BJ (cell line): ENCODE measurements at regions not wholly inside any gene's neighbourhood (a gene's known extent, or its start where the extent isn't known, plus 50 kb on each side); places are given as distances from the start of the nearest gene placed in this dataset.
"Not testable (repeated sequence)": the region's sequence is repeated elsewhere in the genome, so short reads cannot be mapped to it uniquely, and the experiment has no call there.

Source experiments
- CTCF ChIA-PET: fragments of 350-600 bp; formaldehyde crosslinking; extraction: SDS; loops from one replicate; lab custom pipeline; 2021; ENCODE audit warnings: antibody characterized with exemption, inconsistent platforms; lab: Yijun Ruan, JAX
- POLR2A ChIA-PET: fragments of 300-600 bp; sonication (Branson Sonifier 250); formaldehyde crosslinking; extraction: SDS; loops from one replicate; lab custom pipeline; 2021; ENCODE audit warnings: antibody characterized with exemption; lab: Charles Lee
- DNase-seq: peaks from one replicate; pipeline ENCODE4 v3.0.0-alpha.2; 2011; ENCODE audit warnings: low read depth
- H3K27me3 ChIP-seq: 2 replicates; pipeline ENCODE4 v1.6.0; 2011; ENCODE audit warnings: low read length; ENCODE audit not compliant: control insufficient read depth, insufficient read depth
- H3K36me3 ChIP-seq: 2 replicates; pipeline ENCODE4 v1.5.1; 2011; ENCODE audit warnings: low read length; ENCODE audit not compliant: control insufficient read depth, insufficient read depth
- H3K4me3 ChIP-seq: 2 replicates; pipeline ENCODE4 v1.5.1; 2011; ENCODE audit warnings: low read depth, mild to moderate bottlenecking, control low read depth, low read length
- CTCF ChIP-seq: IDR thresholded peaks from 2 replicates; pipeline ENCODE4 v1.5.1; 2011; ENCODE audit warnings: low read depth, mild to moderate bottlenecking, control low read depth, inconsistent platforms, low read length, moderate library complexity; ENCODE audit not compliant: insufficient read depth

- ChIA-PET POLR2A (no interaction called here), CTCF (interaction anchor here (0.6 to 1.5 kb wide), 2 partner anchors 36 to 74 kb away, joined by 3 to 4 read pairs; no protein-coding TSS in a partner anchor)
- Histone ChIP-seq H3K36me3 (no peaks in the 10 kb centered on the region), H3K27me3 (no peaks in the 10 kb centered on the region), H3K4me3 (no peak overlapping the region)
- DNase-seq = no peak
- no peak for TF ChIP-seq CTCF
These were observed 58.0 kb upstream of the OLIG3 start for GRCh38 chr6:137552146-137552545.

- ChIA-PET POLR2A (no interaction called here), CTCF (interaction anchor here (0.6 to 0.7 kb wide), 2 partner anchors 36 to 94 kb away, joined by 4 to 5 read pairs; no protein-coding TSS in a partner anchor)
- Histone ChIP-seq H3K4me3 (no peak overlapping the region), H3K36me3 (no peaks in the 10 kb centered on the region), H3K27me3 (no peaks in the 10 kb centered on the region)
- no peak for TF ChIP-seq CTCF
- DNase-seq = no peak
These were observed 58.6 kb upstream of the OLIG3 start for GRCh38 chr6:137552809-137553208.

GRCh38 chr6:137559521-137560183 lies 65.5 kb upstream of the OLIG3 start:
- POLR2A ChIA-PET, H3K27me3 ChIP-seq, DNase-seq, H3K4me3 ChIP-seq, H3K36me3 ChIP-seq, CTCF ChIA-PET: not testable (repeated sequence)

GRCh38 chr6:137560184-137560563 lies 66.0 kb upstream of the OLIG3 start:
- CTCF ChIA-PET = no interaction called here
- no peaks in the 10 kb centered on the region for H3K27me3 ChIP-seq
- H3K36me3 ChIP-seq = no peaks in the 10 kb centered on the region
- POLR2A ChIA-PET = no interaction called here
- no peak for DNase-seq
- TF ChIP-seq CTCF = no peak
- no peak overlapping the region for H3K4me3 ChIP-seq

- Histone ChIP-seq H3K36me3 (no peaks in the 10 kb centered on the region), H3K27me3 (peaks cover 2% of the 10 kb centered on the region; the same call in 1 of the 2 replicates), H3K4me3 (no peak overlapping the region)
- CTCF ChIA-PET = no interaction called here
- no peak for TF ChIP-seq CTCF
- no peak for DNase-seq
- POLR2A ChIA-PET = no interaction called here
These were observed 73.9 kb upstream of the OLIG3 start for GRCh38 chr6:137568067-137568466.

GRCh38 chr6:137570393-137570792 lies 76.2 kb upstream of the OLIG3 start:
- POLR2A ChIA-PET = no interaction called here
- no peak for TF ChIP-seq CTCF
- H3K27me3 ChIP-seq = peaks cover 2% of the 10 kb centered on the region; the same call in 1 of the 2 replicates
- no peak for DNase-seq
- H3K36me3 ChIP-seq = no peaks in the 10 kb centered on the region
- H3K4me3 ChIP-seq = no peak overlapping the region
- CTCF ChIA-PET = no interaction called here
